NOMO-1 (cell line): ENCODE measurements at regions not wholly inside any gene's neighbourhood (a gene's known extent, or its start where the extent isn't known, plus 50 kb on each side); places are given as distances from the start of the nearest gene placed in this dataset.
A peak's percentile ranks its signal among the peaks of the same experiment; 100 is the strongest.

ENCODE experiments used
- DNase-seq, 2 experiments: peaks; one replicate each; lab custom pipeline; 2025; ENCODE audit not compliant: unreplicated experiment in 2 of 2; lab: John Stamatoyannopoulos, UW

GRCh38 chr4:129623233-129623875, 527.4 kb downstream of the C4orf33 start:
- DNase-seq, result peak; percentile 87 to 95

GRCh38 chr4:129641179-129641578, 545.2 kb downstream of the C4orf33 start:
- DNase-seq, result peak; percentile 24 to 26

DNA sequence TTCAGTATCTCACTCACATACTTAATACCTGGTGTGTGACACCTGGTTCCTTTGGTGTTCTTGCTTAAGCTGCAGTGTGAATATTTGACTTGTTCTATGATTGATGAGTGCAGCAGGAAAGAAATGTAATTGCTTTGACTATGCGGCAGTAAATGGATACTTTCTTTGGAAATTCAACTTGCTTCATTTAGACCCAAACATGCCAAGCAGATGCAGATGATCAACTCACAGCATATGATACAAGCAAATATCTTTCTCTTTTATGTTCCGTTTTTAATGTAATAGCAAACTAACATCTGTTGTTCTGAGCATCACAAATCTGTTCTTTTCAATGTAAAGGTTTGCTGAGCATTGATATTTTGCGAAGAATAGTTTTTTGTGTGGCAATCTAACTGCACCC, 549.5 kb downstream of the C4orf33 start:
- no peak for DNase-seq

GRCh38 chr4:129668092-129668491, 572.1 kb downstream of the C4orf33 start:
- DNase-seq, result no peak

DNA sequence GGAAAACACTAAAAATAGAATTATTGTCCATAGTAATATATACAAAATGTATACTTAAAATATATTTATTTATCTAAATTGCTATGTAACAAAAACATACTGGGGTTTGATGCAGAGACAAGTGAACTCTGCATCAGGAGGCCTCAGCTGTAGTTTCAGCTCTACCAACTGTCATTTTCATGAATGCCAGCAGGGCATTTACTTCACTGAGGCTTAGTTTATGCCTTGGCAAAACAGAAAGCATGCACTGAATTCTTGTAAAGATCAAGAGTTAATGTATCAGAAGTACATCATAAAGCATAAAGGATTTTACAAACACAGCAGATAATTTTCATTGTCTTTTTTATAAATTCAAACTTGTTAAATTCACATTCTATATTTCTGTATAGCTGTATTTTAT, 577.0 kb downstream of the C4orf33 start:
- DNase-seq, result no peak

GRCh38 chr4:129675036-129675435, 579.1 kb downstream of the C4orf33 start:
- DNase-seq, result no peak

DNA sequence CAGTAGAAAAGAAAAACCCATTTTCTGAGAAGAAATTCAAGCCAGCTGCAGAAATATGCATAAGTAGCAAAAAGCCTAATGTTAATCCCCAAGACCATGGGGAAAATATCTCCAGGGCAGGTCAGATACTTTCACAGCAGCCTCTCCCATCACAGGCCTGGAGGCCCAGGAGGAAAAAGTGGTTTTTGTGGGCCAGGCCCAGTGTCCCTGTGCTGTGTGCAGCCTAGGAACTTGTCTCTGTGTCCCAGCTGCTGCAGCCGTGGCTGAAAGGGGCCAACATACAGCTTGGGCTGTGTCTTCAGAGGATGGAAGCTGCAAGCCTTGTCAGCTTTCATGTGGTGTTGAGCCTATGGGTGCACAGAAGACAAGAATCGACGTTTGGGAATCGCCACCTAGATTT, 581.0 kb downstream of the C4orf33 start:
- DNase-seq, result no peak

DNA sequence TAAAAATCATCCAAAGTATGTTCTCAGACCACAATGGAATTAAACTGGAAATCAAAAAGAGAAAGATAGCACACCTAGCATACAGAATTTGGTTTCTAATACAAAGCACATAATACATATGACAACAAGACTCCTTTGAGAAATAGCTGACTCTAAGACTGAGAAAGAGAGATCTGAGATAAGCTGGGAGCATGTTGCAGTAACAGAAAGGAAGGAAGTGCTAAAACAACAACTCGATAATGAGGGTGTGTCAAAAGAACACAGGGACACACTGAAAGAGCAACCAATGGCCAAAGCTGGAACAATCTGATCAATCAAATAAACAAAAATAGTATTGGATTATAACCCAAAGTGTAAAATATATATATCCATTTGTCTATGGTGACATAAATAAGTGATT, 586.6 kb downstream of the C4orf33 start:
- peak in 1 of 2 experiments; percentile 3 for DNase-seq

GRCh38 chr4:129707949-129708348, 612.0 kb downstream of the C4orf33 start:
- no peak for DNase-seq

DNA sequence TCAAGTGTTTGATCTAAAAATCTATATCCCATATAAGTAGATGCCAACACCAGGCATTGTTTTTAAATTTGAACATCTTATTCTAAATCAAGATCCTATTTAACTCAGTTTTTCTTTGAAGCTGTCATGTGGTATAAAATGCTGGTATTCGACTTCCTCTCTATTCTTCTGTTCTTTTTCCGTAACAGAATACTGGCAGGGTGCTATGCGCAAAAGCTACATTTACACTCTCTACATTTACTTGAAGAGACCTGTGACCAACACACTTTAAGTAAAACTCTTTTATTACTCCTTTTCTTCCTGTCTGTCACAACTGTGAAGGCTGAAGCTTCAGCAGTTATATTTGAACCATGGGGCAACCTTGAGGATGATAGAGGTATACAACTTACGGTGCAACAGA, 612.8 kb downstream of the C4orf33 start:
- DNase-seq, result no peak

- no peak for DNase-seq
Measured at GRCh38 chr4:129738175-129738574, 642.2 kb downstream of the C4orf33 start.

DNA sequence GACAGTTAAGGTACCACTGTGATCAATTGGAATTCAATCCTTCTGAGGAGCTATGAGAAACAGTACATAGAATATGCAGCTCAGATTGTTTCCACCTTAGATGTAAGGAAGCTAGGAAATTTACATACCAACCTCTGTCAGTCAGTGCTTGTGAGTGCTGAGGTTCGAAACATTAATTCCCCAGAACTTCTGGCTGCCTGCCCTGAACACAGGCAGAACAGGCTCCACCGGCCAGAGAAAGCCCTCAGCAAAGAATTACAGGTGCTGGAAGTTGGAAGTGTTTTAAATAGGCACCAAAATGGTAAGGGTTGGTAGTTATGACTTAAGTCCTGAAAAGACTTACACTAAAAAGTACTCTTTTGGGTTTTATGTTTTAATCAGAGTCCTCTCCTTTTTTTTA, 651.8 kb downstream of the C4orf33 start:
- DNase-seq, result no peak

DNA sequence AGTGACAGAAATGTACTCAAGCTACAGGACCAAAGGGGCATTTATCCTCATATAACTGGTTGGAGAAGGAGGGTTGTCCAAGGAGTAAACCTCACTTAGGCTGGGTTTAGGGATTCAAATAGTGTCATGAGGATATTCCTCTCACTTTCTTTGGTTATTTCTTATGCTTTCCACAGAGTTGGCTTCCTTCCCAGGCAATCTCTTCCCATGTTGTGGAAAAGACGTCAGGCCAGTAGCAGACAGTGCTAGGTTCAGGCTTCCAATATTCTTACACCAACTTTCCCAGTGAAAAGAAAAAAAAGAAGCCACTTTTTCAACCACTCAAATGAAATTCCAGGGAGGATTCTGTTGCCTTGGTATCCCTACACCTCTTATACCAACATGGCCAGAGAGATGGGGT, 653.0 kb downstream of the C4orf33 start:
- no peak for DNase-seq

- DNase-seq, result no peak
Measured at GRCh38 chr4:129751646-129752045, 655.7 kb downstream of the C4orf33 start.

GRCh38 chr4:129783596-129783995, 687.6 kb downstream of the C4orf33 start:
- DNase-seq, result no peak

DNA sequence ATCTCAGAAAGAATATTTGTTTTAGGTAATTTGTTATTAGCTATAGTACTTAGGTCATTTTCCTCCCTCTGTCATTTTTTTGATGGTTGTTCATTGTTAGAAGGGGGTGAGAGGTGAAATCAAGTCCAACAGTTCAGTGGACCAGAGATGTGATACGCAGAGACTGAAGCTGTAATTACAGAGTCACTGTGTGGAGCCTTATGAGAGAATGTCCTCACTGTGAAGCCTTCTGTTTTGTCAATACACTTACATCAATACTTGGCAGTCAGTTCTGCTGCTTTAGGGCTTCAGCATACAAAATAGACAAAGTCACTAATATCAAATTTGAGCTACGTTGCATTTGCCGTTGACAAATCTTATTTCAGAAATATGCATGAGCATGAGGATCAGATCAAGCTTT, 692.5 kb downstream of the C4orf33 start:
- DNase-seq, result no peak

DNA sequence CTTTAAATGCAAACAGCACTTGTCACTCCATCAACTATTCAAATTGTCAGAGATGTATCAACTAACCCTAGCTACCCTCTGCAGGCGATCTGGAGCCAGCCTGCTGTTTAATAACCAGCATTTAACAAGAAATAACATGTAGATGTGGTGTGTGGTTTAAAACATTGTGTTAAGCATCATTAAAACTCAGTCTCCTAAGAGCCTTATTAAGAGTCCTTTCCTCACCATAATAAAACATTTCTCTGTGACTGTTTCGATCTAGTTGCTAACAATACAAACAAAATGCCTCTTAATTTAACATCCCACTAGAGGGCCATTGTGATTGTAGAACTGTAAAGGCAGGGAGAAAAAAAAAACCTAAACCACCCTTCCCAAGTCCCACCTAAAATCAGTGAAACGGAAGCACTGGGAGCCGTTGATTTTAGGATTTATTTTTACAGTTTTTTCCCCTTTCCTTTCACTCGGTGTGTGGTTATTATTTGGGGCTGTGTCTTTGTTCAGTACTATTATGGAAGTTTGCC, 708.6 kb downstream of the C4orf33 start:
- no peak for DNase-seq

- no peak for DNase-seq
Measured at GRCh38 chr4:129806986-129807385, 711.0 kb downstream of the C4orf33 start.

DNA sequence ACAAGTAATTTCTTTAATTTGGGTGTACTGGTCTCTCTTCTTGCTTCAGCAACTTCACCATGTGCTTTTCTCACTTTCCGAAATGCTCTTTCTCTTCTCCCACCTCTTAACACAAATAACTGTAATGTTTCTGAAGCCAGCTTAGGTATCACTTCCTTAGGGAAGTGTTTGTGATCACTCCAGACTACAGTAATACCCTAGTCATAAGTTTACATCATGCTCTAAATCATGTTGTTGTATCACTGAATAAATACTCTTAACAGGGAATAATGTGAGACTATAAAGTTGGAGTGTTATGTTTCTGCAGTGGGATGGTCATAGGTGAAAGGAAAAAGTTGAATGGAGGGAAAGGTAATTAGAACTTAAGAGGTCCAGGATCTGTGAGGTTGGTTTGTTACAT, 712.3 kb downstream of the C4orf33 start:
- DNase-seq, result no peak

DNA sequence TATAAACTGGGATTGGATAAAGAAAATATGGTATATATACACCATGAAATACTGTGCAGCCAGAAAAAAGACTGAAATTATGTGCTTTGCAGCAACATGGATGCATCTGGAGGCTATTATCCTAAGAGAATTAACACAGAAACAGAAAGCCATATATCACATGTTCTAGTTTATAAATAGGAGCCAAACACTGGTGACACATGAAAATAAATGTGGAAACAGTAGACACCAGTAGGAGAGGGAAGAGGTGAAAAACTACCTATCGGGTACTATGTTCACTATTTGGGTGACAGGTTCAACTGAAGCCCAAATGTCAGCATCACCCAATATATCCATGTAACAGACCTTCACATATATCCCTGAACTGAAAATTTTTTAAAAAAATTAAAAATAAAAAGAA, 725.1 kb downstream of the C4orf33 start:
- DNase-seq, result no peak

DNA sequence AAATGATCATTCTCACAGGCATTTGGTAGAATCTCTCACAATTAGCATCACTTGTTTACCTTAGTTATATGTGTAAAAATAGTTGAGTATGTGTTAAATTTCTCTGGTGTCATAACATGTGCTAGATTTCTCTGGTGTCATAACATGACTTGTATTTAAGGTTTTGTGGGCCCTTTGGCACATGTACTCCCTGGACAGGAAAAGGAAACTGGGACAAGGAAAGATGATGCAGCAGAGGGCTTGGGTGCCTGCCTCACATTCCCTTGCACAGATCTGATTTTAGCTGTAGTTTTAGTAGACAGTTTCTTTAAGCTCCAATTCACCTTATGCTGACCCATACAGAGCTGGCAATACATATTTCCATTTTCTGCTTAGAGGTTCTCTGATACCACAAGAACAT, 726.0 kb downstream of the C4orf33 start:
- DNase-seq, result no peak

- DNase-seq, result no peak
Measured at GRCh38 chr4:129822701-129823100, 726.7 kb downstream of the C4orf33 start.

DNA sequence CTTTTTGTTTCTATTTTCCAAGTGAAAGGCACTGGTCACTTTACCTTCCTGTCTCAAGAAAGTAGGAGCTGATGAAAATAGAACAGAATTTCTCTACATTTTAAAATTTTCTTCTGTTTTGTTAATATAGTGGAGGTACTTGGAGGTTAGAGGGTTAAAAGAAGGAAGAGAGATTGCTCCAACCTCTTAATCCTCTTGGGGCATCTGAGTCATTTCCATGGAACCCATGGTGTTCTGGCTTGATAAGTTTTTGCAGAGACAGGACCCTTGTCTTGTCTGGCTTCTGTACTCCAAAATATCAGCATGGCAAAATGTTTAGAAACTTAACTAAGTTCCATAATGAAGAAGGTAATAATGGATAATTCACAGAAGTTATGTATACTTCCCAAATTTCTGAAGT, 727.2 kb downstream of the C4orf33 start:
- no peak for DNase-seq
